Testis (tissue), 2 donors: ENCODE measurements at regions not wholly inside any gene's neighbourhood (a gene's known extent, or its start where the extent isn't known, plus 50 kb on each side); places are given as distances from the start of the nearest gene placed in this dataset.

ENCODE experiments used
- DNase-seq: peaks from one replicate; pipeline ENCODE4 v3.0.0-alpha.2; 2019
- H3K27ac ChIP-seq, 2 donors: fragments of 200-600 bp; sonication (generic); one replicate each; pipeline ENCODE4 v1.5.1; 2019
- H3K27me3 ChIP-seq: fragments of 200-600 bp; sonication (generic); one replicate; pipeline ENCODE4 v1.5.1; 2019
- H3K36me3 ChIP-seq: fragments of 200-600 bp; sonication (generic); one replicate; pipeline ENCODE4 v1.5.1; 2017; ENCODE audit warnings: low read depth; ENCODE audit errors: missing control alignments
- H3K4me1 ChIP-seq: fragments of 200-600 bp; sonication (generic); one replicate; pipeline ENCODE4 v1.5.1; 2019
- H3K4me3 ChIP-seq, 2 donors: fragments of 200-600 bp; sonication (generic); one replicate each; pipeline ENCODE4 v1.5.1; 2017 to 2019
- H3K9me3 ChIP-seq: fragments of 200-600 bp; sonication (generic); one replicate; pipeline ENCODE4 v1.5.1; 2017
- POLR2A ChIP-seq: fragments of 450-650 bp; IDR thresholded peaks from one replicate; pipeline ENCODE4 v1.6.1; 2017; ENCODE audit warnings: antibody characterized with exemption, mild to moderate bottlenecking, moderate library complexity
- WGBS, 2 donors: methylation state at CpG; one replicate each; pipeline ENCODE4 v1.1.5; 2018; 5-methylcytosine and 5-hydroxymethylcytosine counted together
- intact Hi-C: fragments of 100-400 bp; cut with DNase I; formaldehyde crosslinking; loops from one replicate; pipeline ENCODE4 v1.15.1; 2023; ENCODE audit warnings: low total_unique reads
- TF ChIP-seq, protein P1 (sequence below), 3 experiments: fragments of 450-650 bp in 2 of 3; fragments of 200-600 bp in 1 of 3; sonication (generic) in 1 of 3; IDR thresholded peaks; one replicate each; pipeline ENCODE4 v1.5.1; 2016 to 2019; ENCODE audit warnings: antibody characterized with exemption in 3 of 3, mild to moderate bottlenecking in 2 of 3, moderate library complexity in 1 of 3

DNA sequence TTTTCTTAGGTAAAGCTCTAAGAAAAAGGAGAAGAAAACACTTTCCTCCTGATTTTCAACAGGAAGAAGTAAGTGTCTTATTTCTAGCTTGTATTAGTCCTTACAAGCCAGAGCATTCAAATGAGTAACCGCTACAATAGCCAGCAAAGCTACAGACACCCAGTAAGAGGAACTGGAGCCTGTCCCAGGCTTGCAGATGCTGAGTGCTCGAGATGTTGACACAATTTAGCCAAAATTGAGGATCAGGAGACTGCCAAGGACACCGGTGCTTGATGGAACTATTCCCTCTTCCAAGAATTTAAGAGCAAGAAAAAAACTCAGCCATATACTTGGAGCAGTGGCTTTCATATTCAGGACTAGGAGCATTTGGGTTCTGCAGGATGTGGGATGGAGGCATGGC is 149.3 kb upstream of the DPP6 start:
- 33 to 34% methylated on average over 3 of the region's 3 CpGs for WGBS, 2 donors
- H3K27me3 ChIP-seq, result no peaks in the 10 kb centered on the region
- H3K4me3 ChIP-seq, result no peak overlapping the region
- H3K27ac ChIP-seq, result no peak overlapping the region
- H3K4me1 ChIP-seq, result peaks cover 6% of the 10 kb centered on the region
- DNase-seq, result peak; percentile 53
- intact Hi-C loops, result no loop called here
- H3K36me3 ChIP-seq, result no peaks in the 10 kb centered on the region
- no peaks in the 10 kb centered on the region for H3K9me3 ChIP-seq
- TF ChIP-seq, protein P1, sequence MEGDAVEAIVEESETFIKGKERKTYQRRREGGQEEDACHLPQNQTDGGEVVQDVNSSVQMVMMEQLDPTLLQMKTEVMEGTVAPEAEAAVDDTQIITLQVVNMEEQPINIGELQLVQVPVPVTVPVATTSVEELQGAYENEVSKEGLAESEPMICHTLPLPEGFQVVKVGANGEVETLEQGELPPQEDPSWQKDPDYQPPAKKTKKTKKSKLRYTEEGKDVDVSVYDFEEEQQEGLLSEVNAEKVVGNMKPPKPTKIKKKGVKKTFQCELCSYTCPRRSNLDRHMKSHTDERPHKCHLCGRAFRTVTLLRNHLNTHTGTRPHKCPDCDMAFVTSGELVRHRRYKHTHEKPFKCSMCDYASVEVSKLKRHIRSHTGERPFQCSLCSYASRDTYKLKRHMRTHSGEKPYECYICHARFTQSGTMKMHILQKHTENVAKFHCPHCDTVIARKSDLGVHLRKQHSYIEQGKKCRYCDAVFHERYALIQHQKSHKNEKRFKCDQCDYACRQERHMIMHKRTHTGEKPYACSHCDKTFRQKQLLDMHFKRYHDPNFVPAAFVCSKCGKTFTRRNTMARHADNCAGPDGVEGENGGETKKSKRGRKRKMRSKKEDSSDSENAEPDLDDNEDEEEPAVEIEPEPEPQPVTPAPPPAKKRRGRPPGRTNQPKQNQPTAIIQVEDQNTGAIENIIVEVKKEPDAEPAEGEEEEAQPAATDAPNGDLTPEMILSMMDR (IDR thresholded peaks at IDR 0.05), result no peak
- no peak for TF ChIP-seq POLR2A

GRCh38 chr7:153912211-153912610 is 140.0 kb upstream of the DPP6 start:
- Histone ChIP-seq H3K27ac (no peak overlapping the region), H3K4me1 (peaks cover 10% of the 10 kb centered on the region), H3K4me3 (no peak overlapping the region), H3K27me3 (no peaks in the 10 kb centered on the region), H3K36me3 (no peaks in the 10 kb centered on the region), H3K9me3 (no peaks in the 10 kb centered on the region)
- DNase-seq, result peak; percentile 42
- TF ChIP-seq, protein P1 (IDR thresholded peaks at IDR 0.05), result no peak
- no peak for TF ChIP-seq POLR2A
- WGBS, 2 donors, result 27 to 30% methylated on average over 4 of the region's 4 CpGs
- intact Hi-C loops, result no loop called here

GRCh38 chr7:153920126-153920525 is 132.1 kb upstream of the DPP6 start:
- no peaks in the 10 kb centered on the region for H3K36me3 ChIP-seq
- intact Hi-C loops, result no loop called here
- WGBS, 2 donors, result 31 to 34% methylated on average over 5 of the region's 5 CpGs
- H3K4me1 ChIP-seq, result peaks cover 4% of the 10 kb centered on the region
- DNase-seq, result peak; percentile 81
- no peaks in the 10 kb centered on the region for H3K27me3 ChIP-seq
- H3K27ac ChIP-seq, result no peak overlapping the region
- H3K4me3 ChIP-seq, result no peak overlapping the region
- TF ChIP-seq, protein P1 (IDR thresholded peaks at IDR 0.05), result no peak
- TF ChIP-seq POLR2A, result no peak
- no peaks in the 10 kb centered on the region for H3K9me3 ChIP-seq

DNA sequence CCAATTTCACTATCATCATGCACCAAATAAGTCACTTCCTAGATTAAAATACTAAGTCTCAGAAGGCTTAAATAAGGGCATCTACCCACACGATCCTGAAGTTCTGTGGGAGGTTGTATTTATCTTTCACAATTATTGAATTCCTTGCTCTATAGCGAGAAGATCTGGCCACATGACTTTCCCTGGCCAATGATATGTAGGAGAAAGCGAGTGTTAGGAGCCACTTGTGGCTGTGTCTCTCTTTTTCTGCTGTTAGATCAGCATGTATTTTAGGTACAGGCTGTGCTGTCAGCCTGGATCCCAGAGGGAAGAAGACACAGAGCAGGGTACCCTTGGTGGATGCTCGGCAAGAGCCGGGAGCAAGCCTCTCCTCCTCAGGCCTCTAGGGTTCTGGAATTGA is 131.3 kb upstream of the DPP6 start:
- WGBS, 2 donors, result 66 to 70% methylated on average over 5 of the region's 5 CpGs
- Histone ChIP-seq H3K4me1 (peaks cover 4% of the 10 kb centered on the region), H3K4me3 (no peak overlapping the region), H3K27me3 (no peaks in the 10 kb centered on the region), H3K9me3 (no peaks in the 10 kb centered on the region), H3K36me3 (no peaks in the 10 kb centered on the region), H3K27ac (peak overlapping the region; percentile 35 to 50)
- DNase-seq, result no peak
- TF ChIP-seq POLR2A, result no peak
- TF ChIP-seq, protein P1 (IDR thresholded peaks at IDR 0.05), result no peak
- intact Hi-C loops, result no loop called here

GRCh38 chr7:153921408-153921807 is 130.8 kb upstream of the DPP6 start:
- Histone ChIP-seq H3K4me1 (peaks cover 4% of the 10 kb centered on the region), H3K4me3 (no peak overlapping the region), H3K9me3 (no peaks in the 10 kb centered on the region), H3K27me3 (no peaks in the 10 kb centered on the region), H3K27ac (peak overlapping the region; percentile 35 to 50), H3K36me3 (no peaks in the 10 kb centered on the region)
- TF ChIP-seq, protein P1 (IDR thresholded peaks at IDR 0.05), result no peak
- no peak for TF ChIP-seq POLR2A
- 50 to 54% methylated on average over 3 of the region's 3 CpGs for WGBS, 2 donors
- peak; percentile 36 for DNase-seq
- intact Hi-C loops, result no loop called here
